GM23248 (cell line): ENCODE measurements at regions not wholly inside any gene's neighbourhood (a gene's known extent, or its start where the extent isn't known, plus 50 kb on each side); places are given as distances from the start of the nearest gene placed in this dataset.

Experiments used
- EZH2 ChIP-seq: fragments of 200-600 bp; sonication (generic); IDR thresholded peaks from 2 replicates; pipeline ENCODE4 v1.6.1; 2018; ENCODE audit warnings: antibody characterized with exemption, mild to moderate bottlenecking; ENCODE audit not compliant: insufficient read depth, poor library complexity, severe bottlenecking
- EZH2phosphoT487 ChIP-seq: fragments of 200-600 bp; sonication (generic); IDR thresholded peaks from 2 replicates; pipeline ENCODE4 v1.6.1; 2018; ENCODE audit warnings: antibody characterized with exemption, moderate library complexity, mild to moderate bottlenecking, low read depth; ENCODE audit not compliant: insufficient read depth

DNA sequence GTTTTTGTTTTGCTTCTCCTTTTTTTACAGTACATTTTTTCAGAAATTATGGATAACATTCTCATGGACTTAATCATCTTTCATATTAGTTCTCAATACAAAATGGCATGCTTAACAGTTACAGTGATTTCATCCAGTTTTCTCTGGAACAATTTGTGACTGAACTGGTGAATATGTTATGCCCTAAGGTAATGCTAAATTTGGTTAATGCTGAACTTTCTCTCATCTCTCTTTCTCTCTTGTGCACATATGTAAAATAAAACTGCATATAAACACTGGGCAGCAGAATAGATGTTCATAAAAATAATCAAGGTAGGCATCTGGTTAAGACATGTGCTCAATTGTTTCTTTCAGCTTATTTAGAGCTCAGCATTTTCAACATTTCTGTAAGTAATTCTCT lies 196.3 kb upstream of the TMEFF2 start:
- TF ChIP-seq EZH2 = no peak
- no peak for TF ChIP-seq EZH2phosphoT487
